HEK293T (cell line): ENCODE measurements at regions not wholly inside any gene's neighbourhood (a gene's known extent, or its start where the extent isn't known, plus 50 kb on each side); places are given as distances from the start of the nearest gene placed in this dataset.

Source experiments
- CTCF ChIA-PET: fragments of 350-600 bp; formaldehyde crosslinking; extraction: SDS; loops from one replicate; lab custom pipeline; 2021; ENCODE audit warnings: antibody characterized with exemption, inconsistent platforms; lab: Yijun Ruan, JAX
- POLR2A ChIA-PET: fragments of 350-600 bp; formaldehyde crosslinking; extraction: SDS; loops from one replicate; lab custom pipeline; 2020; ENCODE audit warnings: antibody characterized with exemption, inconsistent platforms; lab: Yijun Ruan, JAX
- DNase-seq: peaks from one replicate; pipeline ENCODE4 v3.0.0; 2012; ENCODE audit warnings: mixed read lengths; ENCODE audit errors: extremely low spot score
- ARNT ChIP-seq: fragments of 450-650 bp; IDR thresholded peaks from 2 replicates; pipeline ENCODE4 v1.6.1; 2017; ENCODE audit warnings: mild to moderate bottlenecking
- BHLHE40 ChIP-seq: fragments of 450-650 bp; IDR thresholded peaks from 2 replicates; pipeline ENCODE4 v1.6.1; 2016; ENCODE audit warnings: mild to moderate bottlenecking, moderate library complexity, borderline replicate concordance
- CTBP1 ChIP-seq: fragments of 450-650 bp; IDR thresholded peaks from 2 replicates; pipeline ENCODE4 v1.6.1; 2016; ENCODE audit warnings: borderline replicate concordance
- ELF4 ChIP-seq: fragments of 450-650 bp; IDR thresholded peaks from 2 replicates; pipeline ENCODE4 v1.6.1; 2017; ENCODE audit warnings: antibody characterized with exemption
- FOXA1 ChIP-seq: fragments of 450-650 bp; IDR thresholded peaks from 2 replicates; pipeline ENCODE4 v1.6.1; 2016; ENCODE audit warnings: mild to moderate bottlenecking
- FOXK2 ChIP-seq: fragments of 450-650 bp; IDR thresholded peaks from 2 replicates; pipeline ENCODE4 v1.6.1; 2016; ENCODE audit warnings: mild to moderate bottlenecking
- FOXM1 ChIP-seq: fragments of 450-650 bp; IDR thresholded peaks from 2 replicates; pipeline ENCODE4 v1.6.1; 2017; ENCODE audit warnings: mild to moderate bottlenecking, borderline replicate concordance
- HDGF ChIP-seq: fragments of 450-650 bp; IDR thresholded peaks from 2 replicates; pipeline ENCODE4 v1.6.1; 2017; ENCODE audit warnings: antibody characterized with exemption, borderline replicate concordance
- L3MBTL2 ChIP-seq: fragments of 450-650 bp; conservative IDR thresholded peaks from 2 replicates; pipeline ENCODE4 v1.6.1; 2016; ENCODE audit warnings: mild to moderate bottlenecking
- LEF1 ChIP-seq: fragments of 450-650 bp; IDR thresholded peaks from 2 replicates; pipeline ENCODE4 v1.6.1; 2017; ENCODE audit warnings: mild to moderate bottlenecking, borderline replicate concordance
- NFRKB ChIP-seq: fragments of 450-650 bp; IDR thresholded peaks from 2 replicates; pipeline ENCODE4 v1.6.1; 2016; ENCODE audit warnings: mild to moderate bottlenecking, moderate library complexity
- SP1 ChIP-seq: fragments of 450-650 bp; IDR thresholded peaks from 2 replicates; pipeline ENCODE4 v1.6.1; 2017
- SUZ12 ChIP-seq: fragments of 450-650 bp; IDR thresholded peaks from 2 replicates; pipeline ENCODE4 v1.6.1; 2016; ENCODE audit warnings: mild to moderate bottlenecking
- TARDBP ChIP-seq: fragments of 450-650 bp; IDR thresholded peaks from 2 replicates; pipeline ENCODE4 v1.6.1; 2016
- ZNF384 ChIP-seq: fragments of 450-650 bp; IDR thresholded peaks from 2 replicates; pipeline ENCODE4 v1.6.1; 2016
- TF ChIP-seq, protein P1 (sequence below): fragments of 450-650 bp; IDR thresholded peaks from 2 replicates; pipeline ENCODE4 v1.6.1; 2016

DNA sequence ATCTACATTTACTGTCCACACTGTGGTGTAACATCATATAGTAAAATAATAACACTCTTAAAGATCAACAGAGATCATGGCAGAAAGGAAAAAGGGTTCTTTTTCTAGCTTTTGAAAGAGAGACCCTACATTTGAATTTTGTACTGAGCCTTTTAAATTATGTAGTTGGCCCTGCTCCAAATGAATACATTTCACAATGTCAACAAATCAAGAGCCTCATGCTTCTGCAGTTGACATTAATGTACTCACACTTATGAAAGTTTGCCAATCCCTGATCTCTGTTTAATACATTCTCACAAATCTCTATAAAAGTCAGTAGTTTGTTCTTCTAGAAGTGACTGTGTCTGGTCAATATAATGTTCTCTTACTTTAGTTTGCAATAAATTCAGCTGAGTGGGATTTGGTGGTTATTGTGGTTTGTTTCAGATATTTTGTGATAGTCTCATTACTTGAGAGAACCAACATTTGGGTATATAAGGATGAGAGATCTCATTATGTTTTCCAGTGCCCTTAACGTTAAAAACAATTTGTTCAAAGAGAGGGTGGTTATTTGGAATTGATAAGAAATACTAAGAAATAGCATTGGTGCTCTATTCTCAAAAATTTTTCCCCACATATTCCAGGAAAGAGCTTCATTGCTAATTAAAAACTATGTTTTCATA, 277.8 kb upstream of the FTMT start:
- TF ChIP-seq SP1, result no peak
- CTCF ChIA-PET, result no interaction called here
- no peak for DNase-seq
- POLR2A ChIA-PET, result no interaction called here

DNA sequence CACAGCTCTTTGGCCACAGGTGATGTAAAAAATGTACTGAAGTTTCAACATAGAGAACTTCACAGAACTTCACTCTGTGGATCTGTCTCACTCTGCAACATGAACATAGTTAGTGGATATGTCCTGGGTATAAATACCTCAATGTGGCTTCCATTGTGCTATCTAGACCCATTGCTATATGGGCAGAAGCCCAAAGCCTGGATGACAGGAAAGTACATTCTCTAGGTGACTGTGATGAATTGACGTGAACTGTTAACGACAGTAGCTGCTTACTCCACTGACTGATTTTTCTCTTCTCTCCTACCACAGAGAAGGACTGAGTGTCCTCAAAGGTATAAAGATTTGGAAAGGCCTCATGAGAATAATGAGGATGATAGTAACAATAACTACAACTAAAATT, 270.1 kb upstream of the FTMT start:
- no peak for DNase-seq
- ChIA-PET POLR2A (no interaction called here), CTCF (no interaction called here)
- TF ChIP-seq TARDBP, result no peak
- TF ChIP-seq, protein P1, sequence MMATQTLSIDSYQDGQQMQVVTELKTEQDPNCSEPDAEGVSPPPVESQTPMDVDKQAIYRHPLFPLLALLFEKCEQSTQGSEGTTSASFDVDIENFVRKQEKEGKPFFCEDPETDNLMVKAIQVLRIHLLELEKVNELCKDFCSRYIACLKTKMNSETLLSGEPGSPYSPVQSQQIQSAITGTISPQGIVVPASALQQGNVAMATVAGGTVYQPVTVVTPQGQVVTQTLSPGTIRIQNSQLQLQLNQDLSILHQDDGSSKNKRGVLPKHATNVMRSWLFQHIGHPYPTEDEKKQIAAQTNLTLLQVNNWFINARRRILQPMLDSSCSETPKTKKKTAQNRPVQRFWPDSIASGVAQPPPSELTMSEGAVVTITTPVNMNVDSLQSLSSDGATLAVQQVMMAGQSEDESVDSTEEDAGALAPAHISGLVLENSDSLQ, result no peak
- no peak for TF ChIP-seq BHLHE40
- TF ChIP-seq LEF1, result no peak
- TF ChIP-seq FOXA1, result no peak
- no peak for TF ChIP-seq ZNF384
- TF ChIP-seq HDGF, result no peak
- TF ChIP-seq CTBP1, result no peak
- TF ChIP-seq ELF4, result no peak

DNA sequence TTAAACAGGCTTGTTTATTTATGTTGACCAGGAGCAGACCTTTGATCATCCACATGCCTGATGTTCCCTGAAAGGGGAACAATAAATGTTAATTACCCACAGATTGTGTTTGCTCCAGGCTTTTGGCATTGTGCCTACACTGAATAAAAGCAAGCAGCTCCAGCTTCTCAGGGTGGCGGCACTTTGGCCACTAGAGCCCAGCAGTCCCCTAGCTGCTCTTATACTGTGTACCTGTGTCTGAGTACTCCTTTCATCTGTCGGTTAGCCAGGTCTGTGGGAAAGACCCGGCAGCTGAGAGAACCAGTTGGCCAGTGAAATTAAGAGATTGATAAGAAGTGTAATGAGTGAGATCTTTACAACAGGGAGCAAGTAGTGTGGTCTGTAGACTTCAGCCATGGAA, 254.8 kb upstream of the FTMT start:
- DNase-seq, result no peak
- ChIA-PET POLR2A (no interaction called here), CTCF (no interaction called here)
- no peak for TF ChIP-seq ARNT

DNA sequence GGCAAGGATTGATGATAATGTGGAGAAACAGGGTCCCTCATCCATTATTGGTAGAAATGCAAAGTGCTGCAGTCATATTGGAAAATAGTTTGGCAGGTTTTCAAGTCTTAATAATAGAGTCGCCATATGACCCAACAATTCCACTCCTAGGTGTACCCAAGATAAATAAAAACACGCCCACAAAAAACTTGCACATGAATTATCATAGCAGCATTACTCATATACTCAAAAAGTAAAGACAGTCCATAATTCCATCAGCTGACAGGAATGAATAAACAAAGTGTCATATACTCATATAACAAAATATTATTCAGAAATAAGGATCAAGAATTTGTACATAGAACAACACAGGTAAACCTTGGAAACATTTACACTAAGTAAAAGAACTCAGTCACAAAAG, 242.9 kb upstream of the FTMT start:
- DNase-seq, result no peak
- ChIA-PET POLR2A (no interaction called here), CTCF (interaction anchor here (0.6 kb wide), 1 partner anchor 461 kb away, joined by 8 read pairs; no protein-coding TSS in a partner anchor)
- no peak for TF ChIP-seq NFRKB
- no peak for TF ChIP-seq ZNF384
- TF ChIP-seq LEF1, result no peak
- no peak for TF ChIP-seq FOXM1
- no peak for TF ChIP-seq BHLHE40
- TF ChIP-seq SUZ12, result no peak
- TF ChIP-seq TARDBP, result no peak
- TF ChIP-seq SP1, result no peak
- TF ChIP-seq HDGF, result no peak
- TF ChIP-seq L3MBTL2, result no peak
- no peak for TF ChIP-seq FOXK2
- TF ChIP-seq CTBP1, result no peak

DNA sequence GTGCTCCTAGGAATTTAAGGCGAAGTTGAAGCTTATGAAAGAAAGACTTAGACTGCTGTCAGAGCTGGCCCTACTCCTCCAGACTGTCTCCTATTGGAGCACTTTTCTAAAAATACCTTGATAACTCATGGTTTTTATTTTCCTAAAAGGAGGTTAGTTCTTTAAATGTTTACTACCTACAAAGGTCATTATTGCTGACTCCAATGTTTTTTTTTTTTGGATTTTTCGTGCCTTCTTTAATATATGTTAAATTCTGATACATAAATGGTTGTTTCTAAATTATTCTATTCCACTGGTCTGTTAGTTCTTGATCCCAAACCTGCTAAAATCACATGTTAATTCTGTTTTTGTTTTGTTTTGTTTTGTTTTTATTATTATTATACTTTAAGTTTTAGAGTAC, 227.6 kb upstream of the FTMT start:
- no peak for TF ChIP-seq L3MBTL2
- no peak for TF ChIP-seq FOXA1
- no peak for TF ChIP-seq ZNF384
- no peak for TF ChIP-seq ARNT
- no peak for TF ChIP-seq FOXM1
- no peak for TF ChIP-seq CTBP1
- TF ChIP-seq, protein P1, result no peak
- TF ChIP-seq ELF4, result no peak
- no peak for TF ChIP-seq HDGF
- no peak for TF ChIP-seq LEF1
- no peak for TF ChIP-seq TARDBP
- TF ChIP-seq SUZ12, result no peak
- no peak for TF ChIP-seq BHLHE40
- no peak for TF ChIP-seq NFRKB
- TF ChIP-seq FOXK2, result no peak
- TF ChIP-seq SP1, result no peak
- DNase-seq, result no peak
- ChIA-PET POLR2A (no interaction called here), CTCF (no interaction called here)

DNA sequence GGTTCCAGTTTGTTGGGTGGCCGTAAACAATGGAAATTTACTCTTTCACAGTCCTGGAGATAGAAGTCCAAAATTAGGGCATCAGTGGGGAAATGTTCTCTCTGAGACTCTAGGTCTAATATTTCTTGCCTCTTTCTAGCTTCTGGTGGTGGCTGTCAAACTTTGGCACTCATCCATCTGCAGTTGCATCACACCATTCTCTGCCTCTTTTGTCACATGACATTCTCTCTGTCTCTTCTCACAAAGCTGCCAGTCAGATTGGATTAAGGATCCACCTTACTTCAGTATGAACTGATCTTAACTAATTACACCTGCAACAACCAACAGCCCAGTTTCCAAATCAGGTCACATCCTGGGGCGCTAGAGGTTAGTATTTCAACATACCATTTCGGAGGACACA, 222.9 kb upstream of the FTMT start:
- DNase-seq, result no peak
- ChIA-PET POLR2A (no interaction called here), CTCF (interaction anchor here (1.4 kb wide), 1 partner anchor 322 kb away, joined by 6 read pairs; no protein-coding TSS in a partner anchor)
- TF ChIP-seq FOXA1 (no peak), NFRKB (no peak), L3MBTL2 (no peak)

DNA sequence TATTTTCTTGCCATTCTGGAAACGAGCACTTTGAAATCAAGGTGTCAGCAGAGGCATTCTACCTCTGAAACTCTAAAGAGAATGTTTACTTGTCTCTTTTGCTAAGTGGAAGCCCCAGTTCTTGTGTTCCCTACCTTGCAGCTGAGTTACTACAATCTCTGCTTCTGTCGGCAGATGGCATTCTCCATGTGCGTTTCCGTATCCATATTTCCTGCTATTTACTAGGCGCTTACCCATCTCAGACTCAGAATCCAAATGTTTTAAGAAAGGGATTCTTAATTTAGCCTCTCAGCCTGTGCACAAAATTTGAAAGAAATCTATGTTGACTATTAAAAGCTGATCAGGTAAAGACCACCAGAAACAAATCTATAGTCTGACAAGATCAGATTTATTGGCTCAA, 221.3 kb upstream of the FTMT start:
- DNase-seq, result peak; percentile 11
- POLR2A ChIA-PET, result no interaction called here
- CTCF ChIA-PET, result interaction anchor here (1.4 kb wide), 1 partner anchor 320 kb away, joined by 6 read pairs; no protein-coding TSS in a partner anchor
- TF ChIP-seq BHLHE40 (no peak), CTBP1 (no peak), LEF1 (no peak), HDGF (no peak), SP1 (no peak), FOXA1 (no peak), ARNT (no peak), TARDBP (no peak), SUZ12 (no peak), ZNF384 (no peak), FOXK2 (no peak), FOXM1 (no peak), L3MBTL2 (no peak), NFRKB (no peak), ELF4 (no peak)
- TF ChIP-seq, protein P1, result no peak
